GM12878 (cell line): ENCODE measurements at regions not wholly inside any gene's neighbourhood (a gene's known extent, or its start where the extent isn't known, plus 50 kb on each side); places are given as distances from the start of the nearest gene placed in this dataset.

Experiments
- ATAC-seq: fragments of 200-7000 bp; cut with Tn5 transposase; 3 replicates; pipeline ENCODE4 v1.9.1; 2020; ENCODE audit warnings: mild to moderate bottlenecking, moderate library complexity
- BruUV-seq: library from RNA; stranded (reverse); fragments of 400-500 nt; replicated peaks from 2 replicates; lab custom pipeline; 2021; lab: Mats Ljungman, UMichigan
- CTCF ChIA-PET: fragments of 300-600 bp; sonication (Branson Sonifier 250); formaldehyde crosslinking; extraction: SDS; loops from one replicate; lab custom pipeline; 2021; ENCODE audit warnings: inconsistent platforms; lab: Yijun Ruan, JAX
- POLR2A ChIA-PET: fragments of 350-600 bp; formaldehyde crosslinking; extraction: SDS; loops from one replicate; lab custom pipeline; 2021; ENCODE audit warnings: inconsistent platforms; lab: Charles Lee
- RAD21 ChIA-PET: fragments of 300-600 bp; sonication (Branson Sonifier 250); formaldehyde crosslinking; loops from one replicate; lab custom pipeline; 2023; ENCODE audit warnings: antibody characterized with exemption; ENCODE audit not compliant: unreplicated experiment; lab: Charles Lee
- SMC1A ChIA-PET: fragments of 300-600 bp; sonication (Branson Sonifier 250); formaldehyde crosslinking; loops from one replicate; lab custom pipeline; 2023; ENCODE audit not compliant: unreplicated experiment, uncharacterized antibody; lab: Charles Lee
- DNase-seq: peaks from one replicate; pipeline ENCODE4 v3.0.0-alpha.2; 2011; ENCODE audit warnings: low read depth, low spot score
- FAIRE-seq: peaks from 3 replicates; lab custom pipeline; 2011; peaks lifted over from hg19 to GRCh38; lab: Jason Lieb, UNC
- H2AFZ ChIP-seq: 2 replicates; pipeline ENCODE4 v1.6.0; 2011; ENCODE audit warnings: low read depth, low read length, control low read depth; ENCODE audit not compliant: control insufficient read depth
- H3K27ac ChIP-seq: 2 replicates; pipeline ENCODE4 v1.5.1; 2011; ENCODE audit warnings: control low read depth; ENCODE audit not compliant: control insufficient read depth, insufficient read depth
- H3K27me3 ChIP-seq, 2 experiments: replicated peaks in 1 of 2; 2 replicates each; pipeline versions ENCODE4 v1.6.0 to v1.6.1; 2011; ENCODE audit warnings: low read length in 1 of 2; ENCODE audit not compliant: control insufficient read depth in 2 of 2, insufficient read depth in 2 of 2
- H3K36me3 ChIP-seq, 2 experiments: 2 replicates each; pipeline ENCODE4 v1.5.1; 2011; ENCODE audit warnings: low read length in 1 of 2; ENCODE audit not compliant: control insufficient read depth in 2 of 2, insufficient read depth in 2 of 2
- H3K4me1 ChIP-seq: 2 replicates; pipeline ENCODE4 v1.6.1; 2011; ENCODE audit warnings: mild to moderate bottlenecking, low read length, moderate library complexity, mixed read lengths; ENCODE audit not compliant: control insufficient read depth, insufficient read depth
- H3K4me2 ChIP-seq: 2 replicates; pipeline ENCODE4 v1.6.0; 2011; ENCODE audit warnings: control low read depth; ENCODE audit not compliant: control insufficient read depth, insufficient read depth
- H3K4me3 ChIP-seq: fragments of 200-600 bp; sonication (generic); 2 replicates; pipeline ENCODE4 v1.5.1; 2016
- H3K79me2 ChIP-seq: 2 replicates; pipeline ENCODE4 v1.6.0; 2011; ENCODE audit warnings: low read length; ENCODE audit not compliant: control insufficient read depth, insufficient read depth
- H3K9ac ChIP-seq: 2 replicates; pipeline ENCODE4 v1.8.0; 2011; ENCODE audit warnings: low read length, control low read depth, mixed read lengths; ENCODE audit not compliant: control insufficient read depth, insufficient read depth
- H3K9me3 ChIP-seq: replicated peaks from 3 replicates; pipeline ENCODE4 v1.5.1; 2011; ENCODE audit warnings: mild to moderate bottlenecking, low read length; ENCODE audit not compliant: control insufficient read depth, insufficient read depth
- H4K20me1 ChIP-seq: 2 replicates; pipeline ENCODE4 v1.6.0; 2011; ENCODE audit not compliant: control insufficient read depth, insufficient read depth
- ASH2L ChIP-seq: fragments of 300-600, 200-600 bp; sonication (generic); IDR thresholded peaks from 2 replicates; pipeline ENCODE4 v1.6.1; 2017; ENCODE audit warnings: low read depth, mild to moderate bottlenecking, borderline replicate concordance
- BCL11A ChIP-seq: IDR thresholded peaks from 2 replicates; pipeline ENCODE4 v1.6.1; 2011; ENCODE audit warnings: low read depth, low read length
- CEBPB ChIP-seq, 2 experiments: fragments of 150-350 bp in 1 of 2; IDR thresholded peaks; 2 replicates each; pipeline ENCODE4 v1.6.1; 2012 to 2014; ENCODE audit warnings: low read depth in 2 of 2, low read length in 2 of 2, borderline replicate concordance in 1 of 2, inconsistent platforms in 1 of 2
- CHD1 ChIP-seq: IDR thresholded peaks from 2 replicates; pipeline ENCODE4 v1.6.1; 2012; ENCODE audit warnings: low read depth, low read length, improper control_type of control experiment
- CTCF ChIP-seq, 3 experiments: IDR thresholded peaks in 2 of 3; conservative IDR thresholded peaks in 1 of 3; 2 replicates each; pipeline ENCODE4 v1.5.1; 2011; ENCODE audit warnings: low read depth in 3 of 3, low read length in 3 of 3, mild to moderate bottlenecking in 3 of 3, control low read depth in 2 of 3, moderate library complexity in 2 of 3, inconsistent platforms in 1 of 3, mixed read lengths in 1 of 3; ENCODE audit not compliant: control insufficient read depth in 2 of 3, insufficient read depth in 1 of 3; ENCODE audit errors: extremely low read depth in 1 of 3
- GATAD2B ChIP-seq: fragments of 450-650 bp; conservative IDR thresholded peaks from 2 replicates; pipeline ENCODE4 v1.6.1; 2017; ENCODE audit warnings: low read depth, mild to moderate bottlenecking, moderate library complexity
- NFYA ChIP-seq: IDR thresholded peaks from 2 replicates; pipeline ENCODE4 v1.6.1; 2011; ENCODE audit warnings: low read depth, mild to moderate bottlenecking, low read length, improper control_type of control experiment, borderline replicate concordance
- RAD51 ChIP-seq: fragments of 450-650 bp; IDR thresholded peaks from 2 replicates; pipeline ENCODE4 v1.6.1; 2016; ENCODE audit warnings: moderate library complexity, mild to moderate bottlenecking, inconsistent platforms
- RUNX3 ChIP-seq: IDR thresholded peaks from 2 replicates; pipeline ENCODE4 v1.6.1; 2012; ENCODE audit warnings: low read length, inconsistent platforms
- SIX5 ChIP-seq: IDR thresholded peaks from 2 replicates; pipeline ENCODE4 v1.6.1; 2011; ENCODE audit warnings: mild to moderate bottlenecking, low read depth, low read length, moderate library complexity; ENCODE audit not compliant: severe bottlenecking
- SUPT20H ChIP-seq: IDR thresholded peaks from 2 replicates; pipeline ENCODE4 v1.6.1; 2011; ENCODE audit warnings: low read depth, mild to moderate bottlenecking, low read length, moderate library complexity, borderline replicate concordance; ENCODE audit not compliant: control insufficient read depth
- TBL1XR1 ChIP-seq: IDR thresholded peaks from 2 replicates; pipeline ENCODE4 v1.6.1; 2012; ENCODE audit warnings: low read depth, low read length, improper control_type of control experiment
- ZNF274 ChIP-seq: IDR thresholded peaks from one replicate; pipeline ENCODE4 v1.8.0; 2011; ENCODE audit not compliant: insufficient read length, insufficient read depth
- WGBS: methylation state at CpG from one replicate; pipeline ENCODE4 v1.1.6; 2016; ENCODE audit warnings: low lambda C conversion rate; ENCODE audit not compliant: insufficient replicate concordance, insufficient coverage; ENCODE audit errors: missing lambda C conversion rate; 5-methylcytosine and 5-hydroxymethylcytosine counted together
- in situ Hi-C: fragments of 300-500 bp; cut with MboI; formaldehyde crosslinking; loops from 9 replicates; pipeline ENCODE4 v1.14.3; 2018; ENCODE audit warnings: mixed read lengths
- intact Hi-C: fragments of 100-400 bp; cut with micrococcal nuclease; formaldehyde crosslinking; loops from one replicate; pipeline ENCODE4 v1.14.2; 2022; ENCODE audit not compliant: unreplicated experiment
- TF ChIP-seq, protein P1 (sequence below): IDR thresholded peaks from 2 replicates; pipeline ENCODE4 v1.6.1; 2011; ENCODE audit warnings: mild to moderate bottlenecking, low read depth, low read length, moderate library complexity; ENCODE audit not compliant: insufficient replicate concordance

DNA sequence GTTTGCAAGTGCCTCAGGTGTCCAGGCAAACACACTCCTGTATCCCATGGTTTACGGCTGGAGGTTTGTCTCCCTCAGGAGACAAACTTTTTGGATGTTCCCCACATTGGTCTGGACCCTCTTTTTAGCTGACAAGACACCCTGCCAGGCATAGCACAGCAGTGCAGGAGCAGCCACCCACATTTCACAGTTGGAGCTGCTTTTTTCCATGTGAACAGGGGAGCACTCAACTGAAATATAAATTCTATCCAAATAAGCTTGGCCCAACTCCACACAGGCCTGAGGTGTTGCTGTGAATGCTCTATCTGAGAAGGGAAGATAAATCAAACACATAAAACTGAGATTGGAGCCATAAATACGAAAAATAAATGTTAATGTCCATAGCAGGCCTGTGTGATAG is 501.3 kb upstream of the IL12A start:
- Histone ChIP-seq H3K4me3 (no peak overlapping the region), H3K79me2 (no peaks in the 10 kb centered on the region), H3K27ac (no peak overlapping the region), H3K4me1 (no peaks in the 10 kb centered on the region), H3K27me3 (peaks cover 0 to 2% of the 10 kb centered on the region in 2 experiments; a peak in 2 of 4 replicates), H3K36me3 (no peaks in the 10 kb centered on the region), H4K20me1 (no peaks in the 10 kb centered on the region), H3K4me2 (no peak overlapping the region), H3K9me3 (no peaks in the 10 kb centered on the region), H3K9ac (no peak overlapping the region)
- ATAC-seq: no peak
- POLR2A ChIA-PET: no interaction called here
- 0% methylated on average over 2 of the region's 2 CpGs for WGBS
- no peak for FAIRE-seq
- no TSS peak for BruUV-seq
- SMC1A ChIA-PET: no interaction called here
- RAD21 ChIA-PET: no interaction called here
- CTCF ChIA-PET: interaction anchor here (1.1 kb wide), 1 partner anchor 34 kb away, joined by 3 read pairs; no protein-coding TSS in a partner anchor
- intact Hi-C loops: no loop called here
- in situ Hi-C loops: no loop called here
- no peak for TF ChIP-seq NFYA
- no peak for TF ChIP-seq SIX5
- TF ChIP-seq CEBPB (IDR thresholded peaks at IDR 0.05; ENCODE audit: borderline replicate concordance in 1 of 2, low read depth in 2 of 2, low read length in 2 of 2): no peak
- no peak for TF ChIP-seq RUNX3
- TF ChIP-seq TBL1XR1: no peak
- TF ChIP-seq ASH2L: no peak
- TF ChIP-seq ZNF274: no peak
- no peak for TF ChIP-seq GATAD2B
- TF ChIP-seq CHD1: no peak
- TF ChIP-seq BCL11A: no peak
- no peak for TF ChIP-seq CTCF (IDR thresholded peaks at IDR 0.05 in 2 of 3, conservative IDR thresholded peaks at IDR 0.05 in 1 of 3; ENCODE audit: control insufficient read depth in 2 of 3, extremely low read depth in 1 of 3, insufficient read depth in 1 of 3, low read depth in 3 of 3, low read length in 3 of 3)
- TF ChIP-seq RAD51: no peak
- TF ChIP-seq, protein P1, sequence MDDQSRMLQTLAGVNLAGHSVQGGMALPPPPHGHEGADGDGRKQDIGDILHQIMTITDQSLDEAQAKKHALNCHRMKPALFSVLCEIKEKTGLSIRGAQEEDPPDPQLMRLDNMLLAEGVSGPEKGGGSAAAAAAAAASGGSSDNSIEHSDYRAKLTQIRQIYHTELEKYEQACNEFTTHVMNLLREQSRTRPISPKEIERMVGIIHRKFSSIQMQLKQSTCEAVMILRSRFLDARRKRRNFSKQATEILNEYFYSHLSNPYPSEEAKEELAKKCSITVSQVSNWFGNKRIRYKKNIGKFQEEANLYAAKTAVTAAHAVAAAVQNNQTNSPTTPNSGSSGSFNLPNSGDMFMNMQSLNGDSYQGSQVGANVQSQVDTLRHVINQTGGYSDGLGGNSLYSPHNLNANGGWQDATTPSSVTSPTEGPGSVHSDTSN: no peak
- no peak for TF ChIP-seq SUPT20H
- TF ChIP-seq, all 136 proteins: peak for 0
- no peak for DNase-seq
- H2AFZ ChIP-seq: no peak overlapping the region
